ENCODE measurements at regions not wholly inside any gene's neighbourhood (a gene's known extent, or its start where the extent isn't known, plus 50 kb on each side); places are given as distances from the start of the nearest gene placed in this dataset.

GRCh38 chr11:114787126-114787525, 108.8 kb downstream of the NXPE2 start:
- intact Hi-C loops (cut with DNase I) = no loop called here
- Histone ChIP-seq H3K36me3 (no peaks in the 10 kb centered on the region), H3K4me3 (no peak overlapping the region), H3K27me3 (no peaks in the 10 kb centered on the region), H3K9me3 (no peaks in the 10 kb centered on the region), H3K27ac (no peak overlapping the region), H3K4me1 (no peaks in the 10 kb centered on the region)
- no peak for DNase-seq (ENCODE audit: extremely low spot score in 2 of 2)
- no peak for TF ChIP-seq POLR2AphosphoS5 (IDR thresholded peaks at IDR 0.05; ENCODE audit: insufficient read depth in 1 of 2, low read depth in 1 of 2)
- no peak for TF ChIP-seq CTCF (IDR thresholded peaks at IDR 0.05)
- TF ChIP-seq POLR2A (IDR thresholded peaks at IDR 0.05) = no peak

- no peak overlapping the region for H3K27ac ChIP-seq
- DNase-seq (ENCODE audit: extremely low spot score in 2 of 2) = no peak
- H3K27me3 ChIP-seq = no peaks in the 10 kb centered on the region
- intact Hi-C loops (cut with DNase I) = no loop called here
- no peak for TF ChIP-seq POLR2A (IDR thresholded peaks at IDR 0.05)
- TF ChIP-seq CTCF (IDR thresholded peaks at IDR 0.05) = no peak
- no peak for TF ChIP-seq POLR2AphosphoS5 (IDR thresholded peaks at IDR 0.05; ENCODE audit: insufficient read depth in 1 of 2, low read depth in 1 of 2)
- no peaks in the 10 kb centered on the region for H3K4me1 ChIP-seq
- H3K9me3 ChIP-seq = no peaks in the 10 kb centered on the region
- H3K36me3 ChIP-seq = no peaks in the 10 kb centered on the region
- no peak overlapping the region for H3K4me3 ChIP-seq
Observed at GRCh38 chr11:114790910-114791309, 112.6 kb downstream of the NXPE2 start.

GRCh38 chr11:114794048-114794684, 115.8 kb downstream of the NXPE2 start:
- Histone ChIP-seq H3K27me3 (no peaks in the 10 kb centered on the region), H3K27ac (no peak overlapping the region), H3K4me1 (no peaks in the 10 kb centered on the region), H3K4me3 (no peak overlapping the region), H3K36me3 (no peaks in the 10 kb centered on the region), H3K9me3 (no peaks in the 10 kb centered on the region)
- DNase-seq (ENCODE audit: extremely low spot score in 2 of 2) = no peak
- no peak for TF ChIP-seq POLR2A (IDR thresholded peaks at IDR 0.05)
- no peak for TF ChIP-seq CTCF (IDR thresholded peaks at IDR 0.05)
- no peak for TF ChIP-seq POLR2AphosphoS5 (IDR thresholded peaks at IDR 0.05; ENCODE audit: insufficient read depth in 1 of 2, low read depth in 1 of 2)
- intact Hi-C loops (cut with DNase I) = no loop called here

GRCh38 chr11:114796954-114797721, 118.8 kb downstream of the NXPE2 start:
- TF ChIP-seq POLR2AphosphoS5 (IDR thresholded peaks at IDR 0.05; ENCODE audit: insufficient read depth in 1 of 2, low read depth in 1 of 2) (no peak), CTCF (IDR thresholded peaks at IDR 0.05) (no peak)
- H3K4me1 ChIP-seq = no peaks in the 10 kb centered on the region
- no peak overlapping the region for H3K27ac ChIP-seq
- H3K9me3 ChIP-seq = no peaks in the 10 kb centered on the region
- DNase-seq (ENCODE audit: extremely low spot score in 2 of 2) = no peak
- intact Hi-C loops (cut with DNase I) = no loop called here
- H3K4me3 ChIP-seq = no peak overlapping the region
- no peaks in the 10 kb centered on the region for H3K27me3 ChIP-seq
- no peaks in the 10 kb centered on the region for H3K36me3 ChIP-seq

- TF ChIP-seq POLR2A (IDR thresholded peaks at IDR 0.05) (no peak), POLR2AphosphoS5 (IDR thresholded peaks at IDR 0.05; ENCODE audit: insufficient read depth in 1 of 2, low read depth in 1 of 2) (no peak), CTCF (IDR thresholded peaks at IDR 0.05) (no peak)
- no peak overlapping the region for H3K27ac ChIP-seq
- H3K27me3 ChIP-seq = no peaks in the 10 kb centered on the region
- H3K36me3 ChIP-seq = no peaks in the 10 kb centered on the region
- no peak overlapping the region for H3K4me3 ChIP-seq
- no peaks in the 10 kb centered on the region for H3K9me3 ChIP-seq
- no peak for DNase-seq (ENCODE audit: extremely low spot score in 2 of 2)
- intact Hi-C loops (cut with DNase I) = no loop called here
- H3K4me1 ChIP-seq = no peaks in the 10 kb centered on the region
Observed at GRCh38 chr11:114799476-114799875, 121.1 kb downstream of the NXPE2 start.
